ENCODE measurements at regions not wholly inside any gene's neighbourhood (a gene's known extent, or its start where the extent isn't known, plus 50 kb on each side); places are given as distances from the start of the nearest gene placed in this dataset.

DNA sequence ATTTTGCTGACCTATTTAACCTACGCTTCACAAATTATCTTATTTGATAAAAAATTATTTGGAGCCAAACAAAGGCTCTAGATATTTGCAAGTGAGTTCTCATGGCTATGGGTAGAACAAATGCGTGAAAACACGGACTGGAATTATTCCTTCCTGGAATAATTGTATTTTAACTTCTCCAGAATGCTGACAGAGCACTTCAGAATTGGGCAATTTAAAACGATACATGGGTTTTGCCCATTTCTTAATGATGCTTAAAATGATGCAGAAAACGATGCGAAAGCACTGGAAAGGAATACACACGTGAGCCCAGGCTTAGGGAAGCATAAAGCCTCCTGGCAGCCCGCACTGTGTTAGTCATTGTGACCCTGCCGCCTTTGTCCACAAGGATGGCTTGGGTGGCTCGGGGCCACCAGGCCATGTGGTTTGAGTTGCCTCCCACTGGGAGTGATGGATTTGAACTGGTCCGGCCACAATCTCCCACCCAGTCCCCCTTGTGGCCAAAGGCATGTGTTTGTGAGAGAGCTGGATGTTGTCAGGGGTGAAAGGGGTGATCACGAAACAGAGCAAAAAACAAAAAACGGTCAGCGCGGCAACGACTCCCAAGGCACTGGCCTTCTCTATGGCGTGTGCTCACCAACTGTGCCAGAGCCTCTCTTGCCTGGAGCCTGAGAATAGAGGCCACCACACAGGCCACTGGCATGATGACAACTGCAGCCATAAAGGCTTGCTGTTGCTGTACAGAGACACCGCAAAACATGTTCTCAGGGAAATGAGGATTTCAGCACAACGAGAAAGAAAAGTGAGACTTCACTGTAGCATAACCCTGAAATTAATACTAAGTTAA is 234.2 kb upstream of the ADAMTS16 start:
- no peak for TF ChIP-seq CTCF (IDR thresholded peaks at IDR 0.05; ENCODE audit: insufficient read depth, low read length, missing control alignments)
- H3K4me3 ChIP-seq (ENCODE audit: low read depth, low read length): no peak overlapping the region
- ChIA-PET POLR2A (no interaction called here), CTCF (no interaction called here)
- no peak for DNase-seq (ENCODE audit: low read depth, low spot score)

GRCh38 chr5:4906786-4907185 is 233.3 kb upstream of the ADAMTS16 start:
- no peak for DNase-seq (ENCODE audit: low read depth, low spot score)
- no peak for TF ChIP-seq CTCF (IDR thresholded peaks at IDR 0.05; ENCODE audit: insufficient read depth, low read length, missing control alignments)
- ChIA-PET CTCF (no interaction called here), POLR2A (no interaction called here)
- no peak overlapping the region for H3K4me3 ChIP-seq (ENCODE audit: low read depth, low read length)

GRCh38 chr5:4907571-4907970 is 232.6 kb upstream of the ADAMTS16 start:
- CTCF ChIA-PET: interaction anchor here (0.6 kb wide), 1 partner anchor 967 kb away, joined by 3 read pairs; no protein-coding TSS in a partner anchor
- POLR2A ChIA-PET: no interaction called here
- TF ChIP-seq CTCF (IDR thresholded peaks at IDR 0.05; ENCODE audit: insufficient read depth, low read length, missing control alignments): no peak
- no peak for DNase-seq (ENCODE audit: low read depth, low spot score)
- no peak overlapping the region for H3K4me3 ChIP-seq (ENCODE audit: low read depth, low read length)

- CTCF ChIA-PET: no interaction called here
- TF ChIP-seq CTCF (IDR thresholded peaks at IDR 0.05; ENCODE audit: insufficient read depth, low read length, missing control alignments): no peak
- POLR2A ChIA-PET: no interaction called here
- no peak overlapping the region for H3K4me3 ChIP-seq (ENCODE audit: low read depth, low read length)
- no peak for DNase-seq (ENCODE audit: low read depth, low spot score)
Observed at GRCh38 chr5:4909086-4909485, 231.0 kb upstream of the ADAMTS16 start.

DNA sequence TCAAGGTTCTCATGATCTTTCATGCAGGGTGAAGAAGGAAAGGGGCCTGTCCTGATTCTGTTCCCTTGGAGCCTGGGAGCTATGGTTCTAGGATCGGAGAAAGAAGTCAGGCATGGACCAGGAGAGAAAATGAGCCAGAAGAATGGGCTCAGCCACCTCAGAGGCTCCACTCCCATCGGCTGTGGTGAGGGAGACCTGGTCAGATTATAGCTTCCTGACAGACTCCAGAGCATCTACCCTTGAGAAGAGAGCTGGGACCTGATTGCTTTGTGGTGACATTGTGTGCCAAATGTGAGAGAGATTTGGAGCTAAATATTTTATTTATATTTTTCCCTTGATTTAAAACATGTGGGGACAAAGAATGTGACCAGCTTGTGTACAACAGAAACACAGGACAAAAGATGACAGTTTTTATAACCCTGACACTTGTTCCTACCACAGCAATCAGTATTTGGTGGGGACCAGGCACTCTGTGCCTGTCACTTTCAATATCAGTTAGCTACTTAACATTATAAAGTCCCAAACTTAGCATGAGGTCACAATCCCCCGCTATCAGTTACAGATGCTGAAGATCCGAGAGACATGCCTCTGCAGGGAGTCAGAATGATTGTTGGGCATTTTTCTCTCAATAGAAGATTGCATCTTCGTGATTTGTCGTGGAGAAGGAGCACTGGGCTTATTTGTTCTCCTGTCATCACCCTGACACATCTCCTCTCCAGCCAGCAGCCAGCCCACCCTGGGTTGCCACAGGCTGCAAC is 228.3 kb upstream of the ADAMTS16 start:
- no peak overlapping the region for H3K4me3 ChIP-seq (ENCODE audit: low read depth, low read length)
- no peak for TF ChIP-seq CTCF (IDR thresholded peaks at IDR 0.05; ENCODE audit: insufficient read depth, low read length, missing control alignments)
- CTCF ChIA-PET: no interaction called here
- POLR2A ChIA-PET: no interaction called here
- no peak for DNase-seq (ENCODE audit: low read depth, low spot score)

- ChIA-PET CTCF (no interaction called here), POLR2A (no interaction called here)
- H3K4me3 ChIP-seq (ENCODE audit: low read depth, low read length): no peak overlapping the region
- no peak for DNase-seq (ENCODE audit: low read depth, low spot score)
- TF ChIP-seq CTCF (IDR thresholded peaks at IDR 0.05; ENCODE audit: insufficient read depth, low read length, missing control alignments): no peak
Observed at GRCh38 chr5:4921929-4922328, 218.2 kb upstream of the ADAMTS16 start.
